ENCODE measurements at regions not wholly inside any gene's neighbourhood (a gene's known extent, or its start where the extent isn't known, plus 50 kb on each side); places are given as distances from the start of the nearest gene placed in this dataset.

DNA sequence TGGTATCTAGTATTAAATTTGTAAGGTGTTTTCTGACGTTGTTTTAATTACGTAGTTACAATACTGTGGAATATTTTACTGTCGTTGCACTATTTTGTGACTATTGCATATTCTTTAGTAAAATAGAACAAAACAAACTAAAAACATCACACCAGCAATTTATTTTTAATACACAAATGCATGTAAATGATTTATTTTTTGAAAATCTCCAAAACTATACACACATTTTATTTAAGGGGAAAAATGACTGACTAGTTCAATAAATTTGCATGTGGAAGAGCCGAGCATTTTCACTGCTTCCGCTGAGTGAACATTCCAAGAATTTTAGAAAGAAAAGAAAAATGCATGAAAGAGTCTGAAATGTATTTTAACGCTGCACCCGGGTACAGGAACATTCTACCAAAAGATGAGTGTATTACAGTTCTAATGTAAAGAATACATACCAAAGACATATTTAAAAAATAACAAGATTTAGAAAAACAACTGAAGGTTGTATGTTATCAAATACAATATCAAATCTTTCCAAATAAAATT is 257.7 kb downstream of the MEIS1 start:
- no peak for DNase-seq

- no peak for DNase-seq
Measured at GRCh38 chr2:66693076-66693965, 258.4 kb downstream of the MEIS1 start.

GRCh38 chr2:66694087-66694860 is 259.3 kb downstream of the MEIS1 start:
- DNase-seq = no peak

DNA sequence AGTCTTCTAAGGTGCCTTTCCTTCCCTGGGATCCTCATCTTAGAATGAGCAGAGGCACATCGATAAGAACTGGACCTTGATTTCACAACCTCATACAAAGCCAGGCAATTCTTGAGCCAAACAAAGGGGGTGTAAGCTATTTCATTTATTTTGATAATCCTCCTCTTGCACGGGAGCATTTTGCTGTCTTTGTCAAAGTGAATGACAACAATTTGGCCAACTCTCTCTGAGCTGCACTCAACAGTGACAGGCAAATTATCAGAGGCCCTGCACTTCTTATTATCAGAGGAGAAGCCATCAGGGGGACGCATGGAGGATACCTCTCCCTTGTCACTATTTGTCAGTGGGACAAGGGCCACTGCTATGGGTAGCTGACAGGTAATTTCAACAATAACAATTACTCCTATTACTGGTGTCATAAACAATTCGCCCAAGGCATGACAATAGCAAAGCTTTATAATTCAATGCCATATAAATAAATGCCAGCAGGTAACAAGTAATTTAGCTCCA is 260.4 kb downstream of the MEIS1 start:
- DNase-seq = no peak

GRCh38 chr2:66696374-66696773 is 261.4 kb downstream of the MEIS1 start:
- DNase-seq = peak; percentile 19

DNA sequence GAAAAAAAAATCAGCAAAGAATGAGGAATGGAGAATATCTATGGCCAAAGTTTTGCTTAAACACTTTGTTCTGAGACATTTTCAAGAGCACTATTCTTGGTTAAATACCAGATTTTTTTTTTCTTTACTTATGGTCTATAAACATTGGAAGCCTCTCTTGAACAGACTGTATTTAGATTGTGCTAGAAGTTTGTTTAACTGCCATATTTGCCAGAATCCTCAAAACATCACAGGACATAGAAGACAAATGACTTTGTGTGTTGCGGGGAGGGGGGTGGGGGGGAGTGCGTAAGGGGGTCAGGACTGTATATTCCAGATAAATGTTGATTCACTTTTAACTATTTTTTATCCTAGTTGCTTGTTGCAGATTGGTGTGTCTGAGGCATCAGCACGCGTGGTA is 262.0 kb downstream of the MEIS1 start:
- no peak for DNase-seq

GRCh38 chr2:66697366-66697765 is 262.4 kb downstream of the MEIS1 start:
- DNase-seq = no peak

DNA sequence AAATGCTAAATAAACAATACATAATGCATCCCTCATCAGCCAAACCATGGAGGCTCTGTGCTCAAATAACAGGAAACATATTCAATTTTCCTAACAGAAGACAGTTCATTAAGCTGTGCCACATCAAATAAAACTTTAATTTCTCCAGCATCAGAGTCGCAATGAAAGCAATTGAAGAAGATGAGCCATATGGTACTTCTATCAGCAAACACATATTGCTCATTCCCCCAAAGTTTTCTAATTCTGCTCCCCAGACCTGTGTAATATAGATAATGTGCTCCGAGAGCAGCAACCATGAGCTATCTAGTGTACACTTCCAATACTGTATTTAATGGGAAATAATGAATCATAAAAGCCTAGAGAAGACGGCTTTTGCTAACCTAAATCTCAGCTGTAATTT is 263.2 kb downstream of the MEIS1 start:
- DNase-seq = no peak

DNA sequence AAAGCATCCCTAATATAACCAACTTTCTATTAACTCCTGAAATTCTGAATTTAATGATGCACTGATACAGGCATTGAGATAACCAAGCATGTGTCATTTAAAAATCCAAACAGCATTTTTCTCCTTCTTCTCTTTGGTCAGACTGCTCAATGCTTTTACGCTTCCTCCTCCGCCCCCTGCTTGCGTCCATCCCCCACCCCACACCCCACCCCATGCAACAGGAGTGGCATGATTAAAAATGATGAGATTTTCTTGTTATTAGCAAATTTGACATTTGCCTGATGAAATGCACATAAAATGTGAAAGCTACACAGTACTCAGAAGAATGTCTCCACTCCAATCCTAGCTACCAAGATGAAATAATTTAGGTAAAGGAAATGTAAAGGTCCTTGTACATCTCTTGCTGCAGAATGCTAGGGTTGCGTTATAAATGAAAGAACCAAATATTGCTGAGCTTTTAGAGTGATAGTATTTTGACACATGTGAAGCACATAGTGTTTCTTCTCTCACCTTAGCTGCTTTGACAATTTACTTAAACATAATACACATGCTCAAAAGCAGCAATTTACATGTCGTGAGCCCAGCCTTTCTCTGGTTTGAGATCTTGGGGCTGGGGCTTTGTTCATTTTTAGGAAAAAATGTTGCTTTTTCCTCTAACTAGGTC is 263.8 kb downstream of the MEIS1 start:
- DNase-seq = no peak

DNA sequence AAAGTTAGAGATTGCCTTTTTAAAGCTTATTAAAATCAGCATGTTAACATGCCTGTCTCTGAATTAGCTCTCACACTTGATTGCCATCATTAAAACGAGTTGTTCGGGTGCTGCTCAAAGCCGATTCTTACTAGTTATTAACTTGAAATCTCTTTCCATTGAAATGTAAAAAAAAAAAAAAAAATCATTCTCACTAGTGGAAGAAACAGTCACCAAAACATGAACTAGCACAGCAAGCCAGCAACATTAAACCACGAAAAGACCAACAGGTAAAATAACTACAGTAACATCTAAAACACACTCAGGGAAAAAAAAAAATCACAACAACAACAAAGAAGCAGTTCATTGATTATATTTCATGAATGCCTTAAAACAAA is 264.5 kb downstream of the MEIS1 start:
- no peak for DNase-seq

DNA sequence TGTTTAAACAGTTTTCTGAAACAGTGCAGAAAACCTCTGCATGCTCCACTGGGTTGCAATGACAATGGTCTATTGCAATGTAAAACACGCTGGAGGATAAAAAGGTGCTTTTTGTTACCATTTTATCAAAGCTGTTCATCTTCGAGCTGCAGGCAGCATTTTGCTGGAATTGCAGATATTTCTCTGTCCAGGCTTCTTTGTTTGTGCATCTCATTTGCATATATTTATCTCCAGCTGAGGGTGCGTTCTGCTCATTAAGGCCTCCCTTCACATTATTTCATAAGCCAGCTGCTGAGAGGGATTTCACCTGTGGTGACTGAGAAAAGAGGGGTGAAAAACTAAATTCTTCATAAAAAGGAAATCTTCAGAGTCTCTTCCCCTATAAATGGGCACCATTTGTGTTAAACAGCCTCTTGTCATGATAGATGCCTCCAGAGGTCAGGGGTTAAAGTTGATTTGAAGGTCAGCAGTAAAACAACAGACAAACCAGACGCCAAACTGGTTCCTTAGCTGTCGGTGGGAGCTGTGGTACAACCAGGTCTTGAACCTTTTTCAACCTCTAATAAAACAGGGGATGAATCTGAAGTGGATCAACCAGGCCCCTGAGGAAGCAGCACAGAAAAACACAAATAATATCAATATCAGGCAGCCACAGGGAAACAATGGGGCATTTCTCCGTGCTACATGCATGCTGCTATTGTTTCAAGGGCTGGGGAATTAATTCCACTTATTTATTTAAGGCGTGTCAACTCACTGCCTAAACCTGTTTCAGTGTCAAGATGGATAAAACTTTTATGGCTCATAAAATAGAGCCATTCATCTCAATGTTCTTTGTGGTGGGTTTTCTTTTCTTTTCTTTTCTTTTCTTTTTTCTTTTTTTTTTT is 265.1 kb downstream of the MEIS1 start:
- no peak for DNase-seq

DNA sequence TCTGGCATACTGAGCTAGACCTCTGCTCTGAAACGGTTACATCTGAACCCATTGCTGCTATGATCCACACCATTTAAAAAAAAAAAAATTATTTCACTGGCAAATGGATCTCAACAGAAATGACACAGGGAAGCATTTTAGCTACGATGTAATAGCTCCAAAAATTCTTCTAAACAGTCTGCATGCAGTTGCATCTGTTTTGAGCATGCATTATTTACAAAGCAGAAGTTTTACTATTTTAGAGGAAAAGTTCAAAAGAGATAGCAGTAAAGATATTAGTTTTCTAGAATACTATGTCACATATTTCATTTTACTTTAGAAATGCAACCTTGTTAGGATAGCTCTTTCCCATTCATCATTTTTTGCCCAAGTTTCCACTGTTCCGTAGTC is 265.7 kb downstream of the MEIS1 start:
- no peak for DNase-seq

DNA sequence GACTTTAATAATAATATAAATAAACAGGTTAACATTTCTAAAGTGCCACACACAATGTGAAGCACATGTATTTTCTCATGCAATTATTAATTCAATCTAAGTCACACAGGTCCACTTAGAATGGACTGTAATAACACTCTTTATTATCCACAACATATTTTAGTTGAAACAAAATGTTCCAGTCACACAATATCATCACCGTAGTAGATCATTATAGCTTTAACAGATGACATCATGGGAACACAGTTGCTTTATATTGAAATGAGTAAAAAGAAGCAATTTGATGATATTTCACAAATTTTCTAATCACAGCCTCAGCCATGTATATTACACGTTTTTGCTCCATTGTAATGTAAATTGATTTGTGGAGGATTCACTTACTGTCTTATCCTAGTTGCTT is 266.3 kb downstream of the MEIS1 start:
- DNase-seq = no peak

DNA sequence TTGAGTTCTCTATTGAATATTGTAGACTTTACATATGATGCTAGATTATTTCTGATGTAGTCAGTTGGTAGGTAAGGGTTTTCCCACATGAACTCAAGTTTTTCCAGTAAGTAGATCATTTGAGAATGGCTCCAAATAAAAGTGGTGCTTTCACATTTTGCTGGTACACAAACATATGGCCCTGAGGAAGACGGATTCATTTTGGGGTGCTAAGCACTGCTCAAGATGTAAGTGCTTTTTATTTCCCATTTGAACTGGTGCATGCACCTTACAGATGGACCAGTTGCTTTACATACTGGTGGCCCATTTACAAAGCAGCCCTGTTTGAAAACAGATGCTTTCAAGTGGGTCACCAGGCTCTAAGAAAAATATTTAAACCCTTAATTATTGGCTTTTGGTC is 266.7 kb downstream of the MEIS1 start:
- DNase-seq = no peak

- DNase-seq = no peak
Measured at GRCh38 chr2:66702301-66702700, 267.4 kb downstream of the MEIS1 start.

- no peak for DNase-seq
Measured at GRCh38 chr2:66704786-66705185, 269.9 kb downstream of the MEIS1 start.

DNA sequence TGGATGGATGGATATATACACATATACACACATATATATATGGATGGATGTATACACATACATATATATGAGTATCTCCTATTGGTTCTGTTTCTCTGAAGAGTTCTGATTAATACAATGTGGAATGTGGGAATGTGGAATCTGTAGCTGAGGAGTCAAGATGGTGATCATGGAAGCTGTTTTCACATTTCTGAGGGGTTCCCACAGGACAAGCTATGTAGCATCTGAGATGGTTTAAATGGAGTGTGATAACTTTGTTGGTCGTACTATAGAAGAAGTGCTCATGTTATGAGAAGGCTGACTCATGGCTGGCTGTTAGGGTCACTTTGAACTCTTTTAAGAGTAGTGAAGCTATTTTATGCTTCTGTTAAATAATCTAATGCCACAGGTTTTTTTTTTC is 279.7 kb downstream of the MEIS1 start:
- no peak for DNase-seq

DNA sequence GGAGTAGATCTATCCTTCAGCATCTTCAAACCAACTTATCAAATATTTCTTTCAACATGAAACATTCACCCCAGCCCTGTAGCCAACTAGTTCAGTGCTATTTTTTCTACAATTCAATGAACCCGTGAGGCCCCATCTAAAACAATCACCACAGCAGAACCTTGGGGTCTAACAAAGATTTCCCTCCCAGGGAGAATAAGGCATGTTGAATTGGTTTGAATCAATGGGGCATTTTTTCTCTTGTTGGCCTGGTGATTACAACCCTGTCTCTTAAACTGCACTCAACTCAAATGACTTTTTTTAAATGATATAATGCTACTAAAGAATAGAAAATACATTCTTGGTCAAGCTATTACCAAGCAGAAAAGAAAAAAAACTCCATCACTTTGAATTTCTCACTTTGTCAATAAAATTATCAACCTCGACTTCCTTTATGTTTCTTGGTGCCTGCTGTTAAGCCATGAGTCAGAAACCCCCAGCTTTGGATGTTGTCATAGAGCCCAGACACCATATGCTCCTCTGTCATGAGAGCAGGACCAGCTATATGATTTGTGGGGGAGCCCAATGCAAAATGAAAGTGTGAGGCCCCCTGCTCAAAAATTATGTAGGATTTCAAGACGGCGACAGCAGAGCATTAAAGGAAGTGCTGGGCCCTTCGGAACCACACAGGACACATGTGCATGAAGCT is 282.4 kb downstream of the MEIS1 start:
- DNase-seq = no peak

- no peak for DNase-seq
Measured at GRCh38 chr2:66717973-66718372, 283.0 kb downstream of the MEIS1 start.

- no peak for DNase-seq
Measured at GRCh38 chr2:66721776-66722175, 286.9 kb downstream of the MEIS1 start.

DNA sequence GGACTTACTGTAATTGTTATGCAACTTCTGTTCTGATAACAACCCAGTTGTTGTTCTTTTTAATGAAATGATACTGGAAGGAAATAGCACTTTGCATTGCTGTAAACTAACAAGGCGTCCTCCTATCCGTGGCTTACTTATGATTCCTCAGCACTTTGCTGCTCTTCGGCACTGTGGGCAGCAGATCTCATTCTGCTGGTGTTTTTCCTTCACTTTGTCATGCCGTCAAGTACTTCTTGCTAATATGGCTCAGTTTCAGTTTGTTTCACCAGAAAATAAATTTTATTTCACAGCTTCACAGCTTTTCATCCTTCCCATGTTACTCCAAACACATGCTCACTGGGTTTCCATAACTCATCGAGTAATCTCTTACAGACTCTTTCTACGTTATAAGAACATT is 289.3 kb downstream of the MEIS1 start:
- DNase-seq = no peak

All from NCI-H510A (cell line).